ENCODE measurements at regions not wholly inside any gene's neighbourhood (a gene's known extent, or its start where the extent isn't known, plus 50 kb on each side); places are given as distances from the start of the nearest gene placed in this dataset.

DNA sequence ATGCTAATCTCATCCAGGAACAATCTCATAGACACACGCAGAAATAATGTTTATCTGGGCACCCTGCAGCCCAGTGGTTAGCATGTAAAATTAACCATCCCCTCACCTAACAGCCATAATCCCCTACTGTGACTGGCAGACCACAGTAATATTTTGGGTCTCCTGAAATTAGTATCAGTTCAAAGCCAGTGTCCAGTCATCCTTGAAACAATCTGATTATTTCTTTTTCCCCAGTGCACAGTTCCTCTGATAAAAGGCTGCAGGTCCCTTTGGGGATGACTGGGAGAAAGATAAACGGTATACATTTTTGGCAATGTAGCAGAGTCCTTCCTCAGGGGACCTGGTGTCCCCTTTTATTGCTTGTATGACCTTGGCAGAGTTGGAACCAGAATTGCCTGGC is 50.4 kb upstream of the CYSLTR2 start:
- Histone ChIP-seq H3K18ac (ENCODE audit: low read depth, low read length) (no peak overlapping the region), H3K27me3 (ENCODE audit: control insufficient read depth, insufficient read depth, low read length) (no peaks in the 10 kb centered on the region), H3K9me3 (ENCODE audit: control insufficient read depth, insufficient read depth, low read length) (no peaks in the 10 kb centered on the region; the same call in 1 of the 2 replicates), H4K91ac (ENCODE audit: insufficient read depth, low read depth, low read length) (no peak overlapping the region), H3K14ac (replicated peaks; ENCODE audit: low read depth, low read length) (no peak overlapping the region), H2AK9ac (replicated peaks; ENCODE audit: low read depth, low read length, poor library complexity) (no peak overlapping the region), H4K20me1 (ENCODE audit: insufficient read depth, low read length) (no peaks in the 10 kb centered on the region), H3K4me3 (ENCODE audit: insufficient read depth, low read depth, low read length) (no peak overlapping the region), H3K27ac (ENCODE audit: insufficient read depth, low read length) (no peak overlapping the region), H2AK5ac (ENCODE audit: low read depth, low read length) (no peak overlapping the region), H4K8ac (ENCODE audit: low read depth in 2 of 2, low read length in 2 of 2) (no peak overlapping the region), H3K4me1 (ENCODE audit: control insufficient read depth, insufficient read depth, low read length) (peaks cover 4% of the 10 kb centered on the region; the same call in 1 of the 2 replicates), H2BK15ac (ENCODE audit: low read depth, low read length) (no peak overlapping the region), H3K9ac (ENCODE audit: low read depth, low read length) (no peak overlapping the region), H3K9me1 (ENCODE audit: insufficient read depth, low read length) (no peaks in the 10 kb centered on the region), H4K5ac (ENCODE audit: low read depth, low read length) (no peak overlapping the region), H3K56ac (ENCODE audit: extremely low read depth, insufficient read depth, low read length) (no peak overlapping the region), H2BK120ac (ENCODE audit: low read depth, low read length) (no peak overlapping the region), H3K79me1 (ENCODE audit: low read depth in 1 of 2, low read length in 2 of 2) (no peaks in the 10 kb centered on the region), H3K36me3 (ENCODE audit: control insufficient read depth, insufficient read depth, low read length) (no peaks in the 10 kb centered on the region), H3K4ac (ENCODE audit: low read depth, low read length) (no peak overlapping the region), H2BK20ac (ENCODE audit: low read depth, low read length) (no peak overlapping the region), H2AFZ (replicated peaks; ENCODE audit: low read length, poor library complexity) (no peak overlapping the region), H3K4me2 (ENCODE audit: low read depth, low read length) (no peak overlapping the region), H3K23ac (ENCODE audit: low read depth, low read length) (no peak overlapping the region), H2BK5ac (ENCODE audit: low read depth, low read length, poor library complexity, severe bottlenecking) (no peak overlapping the region)
- no peak for DNase-seq
- POLR2A ChIA-PET (ENCODE audit: unreplicated experiment) = no interaction called here
- intact Hi-C loops (cut with micrococcal nuclease) = no loop called here
- in situ Hi-C loops (cut with MboI; ENCODE audit: low sequenced_read_pairs) = no loop called here
- ATAC-seq (ENCODE audit: low read depth) = no peak
- dilution Hi-C loops (cut with HindIII; ENCODE audit: low sequenced_read_pairs, unreplicated experiment) = no loop called here
- WGBS, 2 experiments (ENCODE audit: extremely low coverage in 2 of 2, insufficient read length in 1 of 2) = 80% methylated on average over 1 of the region's 2 CpGs; no CpG with 5 or more reads in 1 of the 2 experiments
- no TSS peak for BruUV-seq (replicated peaks)
- CTCF ChIA-PET = no interaction called here
- no peak for TF ChIP-seq RAD21 (IDR thresholded peaks at IDR 0.05; ENCODE audit: low read length)
- TF ChIP-seq NFE2L2 (IDR thresholded peaks at IDR 0.05; ENCODE audit: low read depth, low read length) = no peak
- TF ChIP-seq, protein P1, sequence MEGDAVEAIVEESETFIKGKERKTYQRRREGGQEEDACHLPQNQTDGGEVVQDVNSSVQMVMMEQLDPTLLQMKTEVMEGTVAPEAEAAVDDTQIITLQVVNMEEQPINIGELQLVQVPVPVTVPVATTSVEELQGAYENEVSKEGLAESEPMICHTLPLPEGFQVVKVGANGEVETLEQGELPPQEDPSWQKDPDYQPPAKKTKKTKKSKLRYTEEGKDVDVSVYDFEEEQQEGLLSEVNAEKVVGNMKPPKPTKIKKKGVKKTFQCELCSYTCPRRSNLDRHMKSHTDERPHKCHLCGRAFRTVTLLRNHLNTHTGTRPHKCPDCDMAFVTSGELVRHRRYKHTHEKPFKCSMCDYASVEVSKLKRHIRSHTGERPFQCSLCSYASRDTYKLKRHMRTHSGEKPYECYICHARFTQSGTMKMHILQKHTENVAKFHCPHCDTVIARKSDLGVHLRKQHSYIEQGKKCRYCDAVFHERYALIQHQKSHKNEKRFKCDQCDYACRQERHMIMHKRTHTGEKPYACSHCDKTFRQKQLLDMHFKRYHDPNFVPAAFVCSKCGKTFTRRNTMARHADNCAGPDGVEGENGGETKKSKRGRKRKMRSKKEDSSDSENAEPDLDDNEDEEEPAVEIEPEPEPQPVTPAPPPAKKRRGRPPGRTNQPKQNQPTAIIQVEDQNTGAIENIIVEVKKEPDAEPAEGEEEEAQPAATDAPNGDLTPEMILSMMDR (conservative IDR thresholded peaks at IDR 0.05; ENCODE audit: low read depth, low read length) = no peak
- TF ChIP-seq MAZ (IDR thresholded peaks at IDR 0.05; ENCODE audit: borderline replicate concordance, low read depth, low read length) = no peak
- no peak for TF ChIP-seq MAFK (IDR thresholded peaks at IDR 0.05; ENCODE audit: low read depth, low read length)
- TF ChIP-seq CEBPB (IDR thresholded peaks at IDR 0.05; ENCODE audit: low read depth, low read length) = no peak
- TF ChIP-seq, protein P2, sequence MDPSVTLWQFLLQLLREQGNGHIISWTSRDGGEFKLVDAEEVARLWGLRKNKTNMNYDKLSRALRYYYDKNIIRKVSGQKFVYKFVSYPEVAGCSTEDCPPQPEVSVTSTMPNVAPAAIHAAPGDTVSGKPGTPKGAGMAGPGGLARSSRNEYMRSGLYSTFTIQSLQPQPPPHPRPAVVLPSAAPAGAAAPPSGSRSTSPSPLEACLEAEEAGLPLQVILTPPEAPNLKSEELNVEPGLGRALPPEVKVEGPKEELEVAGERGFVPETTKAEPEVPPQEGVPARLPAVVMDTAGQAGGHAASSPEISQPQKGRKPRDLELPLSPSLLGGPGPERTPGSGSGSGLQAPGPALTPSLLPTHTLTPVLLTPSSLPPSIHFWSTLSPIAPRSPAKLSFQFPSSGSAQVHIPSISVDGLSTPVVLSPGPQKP (IDR thresholded peaks at IDR 0.05; ENCODE audit: borderline replicate concordance, low read depth, low read length) = no peak
- no peak for TF ChIP-seq MXI1 (IDR thresholded peaks at IDR 0.05; ENCODE audit: borderline replicate concordance, low read depth, low read length)
- no peak for TF ChIP-seq FOS (IDR thresholded peaks at IDR 0.05; ENCODE audit: low read depth, low read length)
- TF ChIP-seq RFX5 (IDR thresholded peaks at IDR 0.05; ENCODE audit: low read depth, low read length) = no peak
- no peak for TF ChIP-seq BHLHE40 (IDR thresholded peaks at IDR 0.05; ENCODE audit: low read depth, low read length)
- no peak for TF ChIP-seq SMC3 (IDR thresholded peaks at IDR 0.05; ENCODE audit: low read depth, low read length)
- TF ChIP-seq RCOR1 (IDR thresholded peaks at IDR 0.05; ENCODE audit: insufficient replicate concordance, low read length) = no peak
- TF ChIP-seq, protein P3, sequence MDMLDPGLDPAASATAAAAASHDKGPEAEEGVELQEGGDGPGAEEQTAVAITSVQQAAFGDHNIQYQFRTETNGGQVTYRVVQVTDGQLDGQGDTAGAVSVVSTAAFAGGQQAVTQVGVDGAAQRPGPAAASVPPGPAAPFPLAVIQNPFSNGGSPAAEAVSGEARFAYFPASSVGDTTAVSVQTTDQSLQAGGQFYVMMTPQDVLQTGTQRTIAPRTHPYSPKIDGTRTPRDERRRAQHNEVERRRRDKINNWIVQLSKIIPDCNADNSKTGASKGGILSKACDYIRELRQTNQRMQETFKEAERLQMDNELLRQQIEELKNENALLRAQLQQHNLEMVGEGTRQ (IDR thresholded peaks at IDR 0.05; ENCODE audit: low read depth, low read length) = no peak
